ENCODE measurements at regions not wholly inside any gene's neighbourhood (a gene's known extent, or its start where the extent isn't known, plus 50 kb on each side); places are given as distances from the start of the nearest gene placed in this dataset.
"Not testable (repeated sequence)": the region's sequence is repeated elsewhere in the genome, so short reads cannot be mapped to it uniquely, and the experiment has no call there.

- Histone ChIP-seq H3K27me3 (no peaks in the 10 kb centered on the region), H3K9me3 (no peaks in the 10 kb centered on the region), H3K27ac (no peak overlapping the region), H3K4me3 (no peak overlapping the region), H3K4me1 (no peaks in the 10 kb centered on the region), H3K36me3 (no peaks in the 10 kb centered on the region)
- TF ChIP-seq, protein P1, sequence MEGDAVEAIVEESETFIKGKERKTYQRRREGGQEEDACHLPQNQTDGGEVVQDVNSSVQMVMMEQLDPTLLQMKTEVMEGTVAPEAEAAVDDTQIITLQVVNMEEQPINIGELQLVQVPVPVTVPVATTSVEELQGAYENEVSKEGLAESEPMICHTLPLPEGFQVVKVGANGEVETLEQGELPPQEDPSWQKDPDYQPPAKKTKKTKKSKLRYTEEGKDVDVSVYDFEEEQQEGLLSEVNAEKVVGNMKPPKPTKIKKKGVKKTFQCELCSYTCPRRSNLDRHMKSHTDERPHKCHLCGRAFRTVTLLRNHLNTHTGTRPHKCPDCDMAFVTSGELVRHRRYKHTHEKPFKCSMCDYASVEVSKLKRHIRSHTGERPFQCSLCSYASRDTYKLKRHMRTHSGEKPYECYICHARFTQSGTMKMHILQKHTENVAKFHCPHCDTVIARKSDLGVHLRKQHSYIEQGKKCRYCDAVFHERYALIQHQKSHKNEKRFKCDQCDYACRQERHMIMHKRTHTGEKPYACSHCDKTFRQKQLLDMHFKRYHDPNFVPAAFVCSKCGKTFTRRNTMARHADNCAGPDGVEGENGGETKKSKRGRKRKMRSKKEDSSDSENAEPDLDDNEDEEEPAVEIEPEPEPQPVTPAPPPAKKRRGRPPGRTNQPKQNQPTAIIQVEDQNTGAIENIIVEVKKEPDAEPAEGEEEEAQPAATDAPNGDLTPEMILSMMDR (IDR thresholded peaks at IDR 0.05) = no peak
- no peak for DNase-seq
These were observed 196.1 kb upstream of the RXFP2 start for GRCh38 chr13:31543190-31543589.

DNA sequence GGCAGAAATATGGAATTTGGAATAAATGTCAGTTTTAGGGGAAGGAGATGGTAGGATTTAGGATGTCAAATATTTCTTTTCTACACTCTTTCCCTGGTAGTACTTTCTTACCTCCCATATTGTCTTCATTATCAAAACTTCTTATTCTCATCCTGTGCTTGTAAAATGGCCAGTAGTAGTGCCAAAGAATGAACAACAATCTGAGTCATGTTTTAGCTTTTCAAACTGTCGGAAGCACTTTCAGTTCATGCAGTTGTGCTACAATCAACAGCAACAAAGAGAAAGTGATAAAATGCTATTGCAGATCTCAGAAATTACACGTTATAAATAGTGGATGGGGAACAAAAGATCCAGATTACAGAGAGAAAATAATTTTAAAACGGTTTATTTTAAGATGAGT lies 193.7 kb upstream of the RXFP2 start:
- H3K27me3 ChIP-seq = no peaks in the 10 kb centered on the region
- no peak overlapping the region for H3K27ac ChIP-seq
- H3K4me1 ChIP-seq = no peaks in the 10 kb centered on the region
- DNase-seq = no peak
- H3K36me3 ChIP-seq = no peaks in the 10 kb centered on the region
- H3K9me3 ChIP-seq = no peaks in the 10 kb centered on the region
- TF ChIP-seq POLR2A (IDR thresholded peaks at IDR 0.05) = no peak
- TF ChIP-seq, protein P1 (IDR thresholded peaks at IDR 0.05) = no peak
- no peak overlapping the region for H3K4me3 ChIP-seq

- Histone ChIP-seq H3K4me3 (no peak overlapping the region), H3K9me3 (no peaks in the 10 kb centered on the region), H3K36me3 (no peaks in the 10 kb centered on the region), H3K4me1 (no peaks in the 10 kb centered on the region), H3K27me3 (no peaks in the 10 kb centered on the region), H3K27ac (no peak overlapping the region)
- no peak for DNase-seq
- TF ChIP-seq, protein P1 (IDR thresholded peaks at IDR 0.05) = no peak
- no peak for TF ChIP-seq POLR2A (IDR thresholded peaks at IDR 0.05)
These were observed 182.9 kb upstream of the RXFP2 start for GRCh38 chr13:31556376-31556775.

DNA sequence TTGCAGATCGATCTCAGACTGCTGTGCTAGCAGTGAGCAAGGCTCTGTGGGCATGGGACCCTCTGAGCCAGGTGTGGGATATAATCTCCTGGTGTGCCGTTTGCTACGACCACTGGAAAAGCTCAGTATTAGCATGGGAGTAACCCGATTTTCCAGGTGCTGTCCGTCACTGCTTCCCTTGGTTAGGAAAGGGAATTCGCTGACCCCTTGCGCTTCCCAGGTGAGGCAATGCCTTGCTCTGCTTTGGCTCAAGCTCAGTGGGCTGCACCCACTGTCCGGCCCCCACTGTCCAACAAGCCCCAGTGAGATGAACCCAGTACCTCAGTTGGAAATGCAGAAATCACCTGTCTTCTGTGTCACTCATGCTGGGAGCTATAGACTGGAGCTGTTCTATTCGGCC lies 155.1 kb upstream of the RXFP2 start:
- not testable (repeated sequence) for H3K4me3 ChIP-seq, H3K36me3 ChIP-seq, H3K9me3 ChIP-seq, H3K27ac ChIP-seq, H3K27me3 ChIP-seq, DNase-seq, H3K4me1 ChIP-seq

- DNase-seq = no peak
These were observed 151.5 kb upstream of the RXFP2 start for GRCh38 chr13:31587698-31588266.

GRCh38 chr13:31588316-31588715 lies 151.0 kb upstream of the RXFP2 start:
- Histone ChIP-seq H3K9me3 (no peaks in the 10 kb centered on the region), H3K36me3 (no peaks in the 10 kb centered on the region), H3K4me1 (no peaks in the 10 kb centered on the region), H3K27me3 (no peaks in the 10 kb centered on the region), H3K27ac (no peak overlapping the region), H3K4me3 (no peak overlapping the region)
- TF ChIP-seq, protein P1 (IDR thresholded peaks at IDR 0.05) = no peak
- no peak for TF ChIP-seq POLR2A (IDR thresholded peaks at IDR 0.05)
- DNase-seq = no peak

More at GRCh38 chr13:31587698-31588266, 151.5 kb upstream of the RXFP2 start:
- Histone ChIP-seq H3K36me3 (no peaks in the 10 kb centered on the region), H3K9me3 (no peaks in the 10 kb centered on the region), H3K27ac (no peak overlapping the region), H3K4me1 (no peaks in the 10 kb centered on the region), H3K4me3 (no peak overlapping the region), H3K27me3 (no peaks in the 10 kb centered on the region)
- TF ChIP-seq POLR2A (IDR thresholded peaks at IDR 0.05) = no peak
- TF ChIP-seq, protein P1 (IDR thresholded peaks at IDR 0.05) = no peak

Measured in Peyer's patch (tissue), 4 donors.